Myocyte (in vitro differentiated cells): ENCODE measurements at regions not wholly inside any gene's neighbourhood (a gene's known extent, or its start where the extent isn't known, plus 50 kb on each side); places are given as distances from the start of the nearest gene placed in this dataset.

ENCODE experiments used
- DNase-seq: peaks from one replicate; pipeline ENCODE4 v3.0.0-alpha.2; 2012; ENCODE audit warnings: low read depth

GRCh38 chr10:121411004-121411403 is 187.2 kb downstream of the FGFR2 start:
- no peak for DNase-seq

- DNase-seq = no peak
Observed at GRCh38 chr10:121413951-121414350, 184.3 kb downstream of the FGFR2 start.

DNA sequence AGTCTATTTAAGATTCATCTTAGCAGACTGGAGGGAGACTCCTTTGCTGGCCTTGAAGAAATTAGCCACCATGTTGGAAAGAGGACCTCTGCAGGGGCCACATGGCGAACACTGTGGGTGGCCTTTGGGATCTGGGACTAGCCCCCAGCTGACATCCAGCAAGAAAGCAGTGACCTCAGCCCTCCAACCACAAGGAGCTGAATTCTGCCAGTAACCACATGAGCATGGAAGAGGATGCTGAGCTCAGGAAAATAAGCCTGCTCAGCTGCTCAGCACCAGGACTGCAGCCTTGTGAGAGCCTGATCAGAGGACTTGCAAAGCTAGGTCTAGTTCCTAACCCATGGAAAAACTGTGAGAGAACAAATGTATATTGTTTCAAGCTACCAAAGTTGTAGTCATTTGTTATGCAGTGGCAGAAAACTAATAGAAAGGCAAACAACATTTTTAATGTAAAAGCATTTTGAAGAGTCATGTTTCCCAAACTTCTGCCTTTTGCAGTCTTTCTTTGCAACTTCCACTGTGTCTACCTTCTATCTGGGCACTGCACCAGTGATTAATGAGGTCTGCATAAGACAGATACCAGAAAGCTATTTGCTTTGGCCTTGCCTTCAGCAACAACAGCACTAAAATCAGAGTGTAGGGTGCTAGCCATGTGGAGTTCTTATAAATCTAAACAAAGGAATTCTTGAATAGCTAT is 183.7 kb downstream of the FGFR2 start:
- DNase-seq = no peak

DNA sequence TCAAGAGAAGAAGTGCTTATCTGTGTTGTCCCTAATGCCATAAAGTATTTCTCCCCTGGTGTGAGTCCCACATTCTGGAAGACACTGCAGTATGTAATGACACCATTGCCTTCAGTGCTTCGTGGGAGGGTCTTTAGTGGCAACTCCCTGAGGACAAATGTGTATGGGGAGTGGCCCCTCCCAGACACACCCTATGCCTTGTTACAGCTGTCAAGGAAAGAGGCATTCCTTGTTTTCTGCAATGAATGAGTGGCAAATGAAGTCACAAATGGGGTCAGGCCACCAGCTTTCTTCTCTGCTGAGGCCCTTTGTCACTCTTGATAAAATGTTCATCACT is 183.2 kb downstream of the FGFR2 start:
- DNase-seq = no peak

- DNase-seq = no peak
Observed at GRCh38 chr10:121416071-121416470, 182.2 kb downstream of the FGFR2 start.

- no peak for DNase-seq
Observed at GRCh38 chr10:121417298-121417697, 180.9 kb downstream of the FGFR2 start.

- DNase-seq = no peak
Observed at GRCh38 chr10:121418126-121418777, 180.0 kb downstream of the FGFR2 start.

GRCh38 chr10:121420006-121420405 is 178.2 kb downstream of the FGFR2 start:
- peak; percentile 3 for DNase-seq

DNA sequence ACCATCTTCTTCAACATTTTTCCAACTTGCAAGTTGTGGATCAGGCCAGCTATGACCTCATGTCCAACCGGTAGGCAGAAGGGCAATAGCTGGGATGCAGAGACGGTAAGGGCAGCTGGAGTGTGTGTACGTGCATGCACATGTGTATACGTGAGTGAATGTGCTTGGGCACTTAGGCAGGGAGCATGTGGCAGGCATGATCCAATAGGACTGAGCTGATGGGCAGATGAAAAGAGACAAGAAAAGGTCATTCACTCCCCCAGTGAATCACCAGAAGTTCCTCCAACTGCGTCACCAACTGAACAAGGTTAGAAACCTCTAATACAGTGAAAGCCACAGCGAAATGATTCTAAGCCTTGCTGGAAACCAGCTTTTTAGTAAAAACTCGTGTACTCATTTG is 176.1 kb downstream of the FGFR2 start:
- no peak for DNase-seq

DNA sequence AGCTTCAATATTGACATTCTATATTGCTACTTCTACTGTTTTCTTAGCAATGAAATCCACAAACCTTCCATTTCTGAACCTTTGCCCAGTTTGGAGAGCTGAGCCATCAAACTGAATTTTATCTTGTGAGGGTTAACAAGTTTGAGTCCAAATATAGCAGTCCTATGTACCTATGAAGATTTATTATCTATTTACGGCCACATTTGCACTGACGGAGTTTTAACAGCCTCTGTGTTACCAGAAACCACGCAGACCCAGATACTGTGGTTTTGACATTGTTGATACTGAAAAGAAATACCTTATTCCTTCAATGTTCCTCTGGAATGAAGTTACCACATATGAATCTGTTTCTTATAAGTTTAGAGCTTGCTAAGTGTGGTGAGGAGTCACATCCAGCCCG is 172.6 kb downstream of the FGFR2 start:
- no peak for DNase-seq

GRCh38 chr10:121426307-121426706 is 171.9 kb downstream of the FGFR2 start:
- DNase-seq = no peak
